Suprapubic skin (tissue), 4 donors: ENCODE measurements at regions not wholly inside any gene's neighbourhood (a gene's known extent, or its start where the extent isn't known, plus 50 kb on each side); places are given as distances from the start of the nearest gene placed in this dataset.

Source experiments
- CTCF ChIP-seq, 2 donors: fragments of 200-600 bp in 1 of 2; fragments of 450-650 bp in 1 of 2; sonication (generic) in 1 of 2; IDR thresholded peaks; one replicate each; pipeline ENCODE4 v1.5.1; 2016 to 2019; ENCODE audit warnings: antibody characterized with exemption in 2 of 2, mild to moderate bottlenecking in 1 of 2, moderate library complexity in 1 of 2
- EP300 ChIP-seq: sonication (generic); formaldehyde crosslinking; IDR thresholded peaks from one replicate; pipeline ENCODE4 v1.6.1; 2017; ENCODE audit warnings: antibody characterized with exemption
- POLR2AphosphoS5 ChIP-seq, 3 donors: sonication (generic); formaldehyde crosslinking; IDR thresholded peaks; one replicate each; pipeline ENCODE4 v1.6.1; 2017; ENCODE audit warnings: antibody characterized with exemption in 3 of 3

- TF ChIP-seq CTCF (IDR thresholded peaks at IDR 0.05) = no peak
- no peak for TF ChIP-seq POLR2AphosphoS5 (IDR thresholded peaks at IDR 0.05)
- no peak for TF ChIP-seq EP300
Measured at GRCh38 chr2:210997373-210997772, 441.0 kb downstream of the CPS1 start.
